HepG2 (cell line): ENCODE measurements at regions not wholly inside any gene's neighbourhood (a gene's known extent, or its start where the extent isn't known, plus 50 kb on each side); places are given as distances from the start of the nearest gene placed in this dataset.

Experiments
- ATAC-seq: fragments of 200-7000 bp; cut with Tn5 transposase; 3 replicates; pipeline ENCODE4 v1.9.1; 2020; ENCODE audit warnings: mild to moderate bottlenecking, moderate library complexity
- BruUV-seq: library from RNA; stranded (reverse); fragments of 400-500 nt; replicated peaks from 2 replicates; lab custom pipeline; 2021; lab: Mats Ljungman, UMichigan
- CTCF ChIA-PET: fragments of 300-600 bp; formaldehyde crosslinking; extraction: SDS; loops from one replicate; lab custom pipeline; 2021; ENCODE audit warnings: low total read pairs, inconsistent platforms, low intra/inter-chr PET ratio; lab: Yijun Ruan, JAX
- POLR2A ChIA-PET: fragments of 350-600 bp; sonication (Branson Sonifier 250); formaldehyde crosslinking; loops from one replicate; lab custom pipeline; 2020; ENCODE audit warnings: antibody characterized with exemption, inconsistent platforms; lab: Yijun Ruan, JAX
- DNase-seq: peaks from one replicate; pipeline ENCODE4 v3.0.0-alpha.2; 2015; ENCODE audit warnings: low spot score
- FAIRE-seq: peaks from 3 replicates; lab custom pipeline; 2011; peaks lifted over from hg19 to GRCh38; lab: Jason Lieb, UNC
- H2AFZ ChIP-seq: one replicate; pipeline ENCODE4 v1.6.1; 2011; ENCODE audit warnings: low read length, inconsistent platforms
- H3K27ac ChIP-seq: fragments of 300-600 bp; 3 replicates; pipeline ENCODE4 v1.8.0; 2011; ENCODE audit warnings: mixed run types, mild to moderate bottlenecking, mixed read lengths, low read length, inconsistent platforms; ENCODE audit not compliant: insufficient read depth; ENCODE audit errors: extremely low read length
- H3K27me3 ChIP-seq, 2 experiments: fragments of 200-600 bp in 1 of 2; 2 replicates in 1 of 2; 3 replicates in 1 of 2; pipeline versions ENCODE4 v1.6.0 to v1.8.0; 2011; ENCODE audit warnings: low read length in 2 of 2, mild to moderate bottlenecking in 2 of 2, moderate library complexity in 2 of 2, inconsistent platforms in 1 of 2; ENCODE audit not compliant: insufficient read depth in 2 of 2, control insufficient read depth in 1 of 2
- H3K36me3 ChIP-seq, 2 experiments: fragments of 200-600 bp in 1 of 2; replicated peaks in 1 of 2; 2 replicates in 1 of 2; 3 replicates in 1 of 2; pipeline versions ENCODE4 v1.5.1 to v1.8.0; 2011; ENCODE audit warnings: low read length in 2 of 2, inconsistent platforms in 1 of 2; ENCODE audit not compliant: insufficient read depth in 2 of 2, control insufficient read depth in 1 of 2
- H3K4me1 ChIP-seq: 2 replicates; pipeline ENCODE4 v1.5.1; 2012; ENCODE audit warnings: low read length, inconsistent platforms; ENCODE audit not compliant: insufficient read depth
- H3K4me2 ChIP-seq: 2 replicates; pipeline ENCODE4 v1.6.0; 2011; ENCODE audit warnings: low read depth, low read length, inconsistent platforms
- H3K4me3 ChIP-seq, 3 experiments: fragments of 200-600 bp in 1 of 3; sonication (generic), shearing (Covaris generic) in 1 of 3; replicated peaks in 1 of 3; 2 replicates each; pipeline ENCODE4 v1.5.1; 2011 to 2016; ENCODE audit warnings: low read length in 3 of 3, inconsistent platforms in 2 of 3, low read depth in 2 of 3, mild to moderate bottlenecking in 2 of 3, control low read depth in 1 of 3, mixed read lengths in 1 of 3; ENCODE audit not compliant: insufficient read depth in 1 of 3
- H3K79me2 ChIP-seq: one replicate; pipeline ENCODE4 v1.6.1; 2011; ENCODE audit warnings: low read length, inconsistent platforms; ENCODE audit not compliant: insufficient read depth
- H3K9ac ChIP-seq: 2 replicates; pipeline ENCODE4 v1.6.0; 2011; ENCODE audit warnings: mild to moderate bottlenecking, low read depth, low read length, inconsistent platforms; ENCODE audit not compliant: insufficient read depth
- H3K9me3 ChIP-seq: 2 replicates; pipeline ENCODE4 v1.5.1; 2012; ENCODE audit warnings: mild to moderate bottlenecking, low read length
- H4K20me1 ChIP-seq: 2 replicates; pipeline ENCODE4 v1.6.0; 2011; ENCODE audit warnings: inconsistent platforms, mild to moderate bottlenecking, low read length, moderate library complexity; ENCODE audit not compliant: insufficient read depth
- KMT2B ChIP-seq: IDR thresholded peaks from 2 replicates; pipeline ENCODE4 v1.6.1; 2016; ENCODE audit warnings: missing genetic modification reagents, missing compliant biosample characterization
- PCBP2 ChIP-seq: fragments of 200-400 bp; formaldehyde crosslinking; optimal IDR thresholded peaks from 2 replicates; pipeline ENCODE3; 2018; ENCODE audit warnings: low read length, low read depth; ENCODE audit not compliant: poor library complexity, severe bottlenecking
- SMAD1 ChIP-seq: sonication (generic); formaldehyde crosslinking; IDR thresholded peaks from 2 replicates; pipeline ENCODE4 v1.4.0; 2020; ENCODE audit warnings: missing genetic modification reagents, low read depth, mild to moderate bottlenecking, borderline replicate concordance
- SP2 ChIP-seq: sonication (generic); formaldehyde crosslinking; IDR thresholded peaks from 2 replicates; pipeline ENCODE4 v1.5.1; 2020; ENCODE audit warnings: mild to moderate bottlenecking, missing genetic modification reagents
- TEAD2 ChIP-seq: sonication (generic); formaldehyde crosslinking; IDR thresholded peaks from 2 replicates; pipeline ENCODE4 v1.9.0; 2021; ENCODE audit warnings: missing genetic modification reagents
- ZBTB2 ChIP-seq: sonication (generic); formaldehyde crosslinking; IDR thresholded peaks from 2 replicates; pipeline ENCODE4 v1.8.0; 2022; ENCODE audit warnings: low read depth, missing genetic modification reagents
- ZGPAT ChIP-seq: IDR thresholded peaks from 2 replicates; pipeline ENCODE4 v1.6.1; 2016; ENCODE audit warnings: mild to moderate bottlenecking
- ZNF232 ChIP-seq: sonication (generic); formaldehyde crosslinking; IDR thresholded peaks from 2 replicates; pipeline ENCODE4 v1.4.0; 2020; ENCODE audit warnings: missing genetic modification reagents, borderline replicate concordance
- ZNF253 ChIP-seq: sonication (generic); formaldehyde crosslinking; IDR thresholded peaks from 2 replicates; pipeline ENCODE4 v1.8.0; 2022; ENCODE audit warnings: mild to moderate bottlenecking, missing genetic modification reagents, borderline replicate concordance
- ZNF260 ChIP-seq: sonication (generic); formaldehyde crosslinking; IDR thresholded peaks from 2 replicates; pipeline ENCODE4 v1.4.0; 2020; ENCODE audit warnings: missing genetic modification reagents, low read depth, mild to moderate bottlenecking, borderline replicate concordance
- ZNF317 ChIP-seq: sonication (generic); formaldehyde crosslinking; IDR thresholded peaks from 2 replicates; pipeline ENCODE4 v1.5.0; 2020; ENCODE audit warnings: mild to moderate bottlenecking, missing genetic modification reagents
- ZNF318 ChIP-seq: sonication (generic); formaldehyde crosslinking; IDR thresholded peaks from 2 replicates; pipeline ENCODE4 v1.4.0; 2020; ENCODE audit warnings: mild to moderate bottlenecking, missing genetic modification reagents
- ZNF724P ChIP-seq: sonication (generic); formaldehyde crosslinking; IDR thresholded peaks from 2 replicates; pipeline ENCODE4 v1.8.0; 2022; ENCODE audit warnings: missing genetic modification reagents, borderline replicate concordance
- ZNF749 ChIP-seq: sonication (generic); formaldehyde crosslinking; IDR thresholded peaks from 2 replicates; pipeline ENCODE4 v1.8.0; 2022; ENCODE audit warnings: mild to moderate bottlenecking, missing genetic modification reagents, moderate library complexity, borderline replicate concordance
- WGBS: methylation state at CpG from one replicate; pipeline ENCODE4 v1.1.6; 2017; ENCODE audit warnings: low lambda C conversion rate; 5-methylcytosine and 5-hydroxymethylcytosine counted together
- in situ Hi-C: cut with HindIII; loops from 2 replicates; pipeline ENCODE4 v1.10.0; 2017; ENCODE audit warnings: low pct_unique_long_range_greater_than_20kb; ENCODE audit not compliant: extremely low pct_ligation_motif_present
- intact Hi-C: fragments of 100-400 bp; cut with micrococcal nuclease; formaldehyde crosslinking; loops from one replicate; pipeline ENCODE4 v1.10.0; 2022; ENCODE audit not compliant: unreplicated experiment

- ChIA-PET POLR2A (no interaction called here), CTCF (no interaction called here)
- Histone ChIP-seq H3K79me2 (no peaks in the 10 kb centered on the region), H3K27me3 (peaks cover 1 to 29% of the 10 kb centered on the region in 2 experiments; a peak in 3 of 5 replicates), H3K9me3 (no peaks in the 10 kb centered on the region), H3K9ac (no peak overlapping the region), H3K27ac (no peak overlapping the region), H3K4me2 (no peak overlapping the region), H3K36me3 (no peaks in the 10 kb centered on the region), H2AFZ (no peak overlapping the region), H3K4me3 (no peak overlapping the region), H3K4me1 (no peaks in the 10 kb centered on the region), H4K20me1 (no peaks in the 10 kb centered on the region)
- in situ Hi-C loops (no loop called here), intact Hi-C loops (no loop called here)
- 30% methylated on average over 3 of the region's 3 CpGs for WGBS
- no peak for DNase-seq
- no TSS peak for BruUV-seq
- ATAC-seq, result no peak
- no peak for FAIRE-seq
- TF ChIP-seq ZBTB2 (CRISPR knock-in tag), result no peak
- TF ChIP-seq ZNF260, result no peak
- no peak for TF ChIP-seq ZNF317 (CRISPR knock-in tag)
- TF ChIP-seq ZGPAT (CRISPR knock-in tag), result no peak
- no peak for TF ChIP-seq ZNF232
- TF ChIP-seq ZNF318, result no peak
- TF ChIP-seq KMT2B (CRISPR knock-in tag), result no peak
- TF ChIP-seq SMAD1 (CRISPR knock-in tag), result no peak
- no peak for TF ChIP-seq TEAD2 (CRISPR knock-in tag)
- TF ChIP-seq SP2 (CRISPR knock-in tag), result no peak
- TF ChIP-seq PCBP2, result no peak
- TF ChIP-seq ZNF724P (CRISPR knock-in tag), result no peak
- no peak for TF ChIP-seq ZNF749 (CRISPR knock-in tag)
- no peak for TF ChIP-seq ZNF253 (CRISPR knock-in tag)
These were observed 187.3 kb upstream of the GALNT2 start for GRCh38 chr1:229879746-229880145.
